ENCODE measurements at regions not wholly inside any gene's neighbourhood (a gene's known extent, or its start where the extent isn't known, plus 50 kb on each side); places are given as distances from the start of the nearest gene placed in this dataset.

DNA sequence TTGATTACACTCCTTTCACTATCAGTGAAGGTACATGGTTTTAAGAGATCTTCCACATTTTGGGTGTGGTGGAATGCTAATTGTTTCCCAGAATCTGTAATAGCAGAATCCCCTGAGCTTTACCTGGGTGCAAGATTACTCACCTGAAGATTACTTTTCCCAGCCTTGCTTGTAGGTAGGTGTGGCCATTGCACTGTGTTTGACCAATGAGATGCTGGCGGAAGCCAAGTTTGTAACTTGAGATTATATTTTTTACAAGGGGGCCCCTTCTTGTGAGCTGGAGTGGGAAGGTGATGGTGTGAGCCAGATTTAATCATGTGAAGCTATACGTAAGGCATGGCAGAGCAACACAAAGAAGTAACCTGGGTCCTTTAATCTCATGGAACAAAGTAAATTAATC lies 294.3 kb downstream of the TOX3 start:
- Histone ChIP-seq H3K79me2 (ENCODE audit: insufficient read depth, low read depth, low read length) (no peaks in the 10 kb centered on the region), H3K4me2 (ENCODE audit: low read length) (no peak overlapping the region), H4K20me1 (ENCODE audit: insufficient read depth, low read length) (no peaks in the 10 kb centered on the region), H2AFZ (ENCODE audit: low read length) (no peak overlapping the region), H3K9me3 (ENCODE audit: low read length) (no peaks in the 10 kb centered on the region), H3K36me3 (ENCODE audit: insufficient read depth, low read length) (no peaks in the 10 kb centered on the region), H3K9me2 (ENCODE audit: insufficient read depth, low read length) (no peaks in the 10 kb centered on the region), H3K27ac (ENCODE audit: low read depth, low read length, poor library complexity, severe bottlenecking) (no peak overlapping the region), H3K4me1 (ENCODE audit: insufficient read depth, low read length, poor library complexity, severe bottlenecking) (no peaks in the 10 kb centered on the region), H3K4me3 (ENCODE audit: low read depth, low read length, poor library complexity, severe bottlenecking) (no peak overlapping the region)
- intact Hi-C loops (cut with micrococcal nuclease; ENCODE audit: unreplicated experiment): no loop called here
- BruUV-seq (replicated peaks): no TSS peak
- CTCF ChIA-PET (ENCODE audit: unreplicated experiment): no interaction called here
- DNase-seq (ENCODE audit: low spot score): no peak
- TF ChIP-seq CTCF (conservative IDR thresholded peaks at IDR 0.05; ENCODE audit: low read length): no peak
- no peak for TF ChIP-seq EZH2phosphoT487 (IDR thresholded peaks at IDR 0.05; ENCODE audit: borderline replicate concordance, low read depth, low read length)
- POLR2A ChIA-PET: no interaction called here

DNA sequence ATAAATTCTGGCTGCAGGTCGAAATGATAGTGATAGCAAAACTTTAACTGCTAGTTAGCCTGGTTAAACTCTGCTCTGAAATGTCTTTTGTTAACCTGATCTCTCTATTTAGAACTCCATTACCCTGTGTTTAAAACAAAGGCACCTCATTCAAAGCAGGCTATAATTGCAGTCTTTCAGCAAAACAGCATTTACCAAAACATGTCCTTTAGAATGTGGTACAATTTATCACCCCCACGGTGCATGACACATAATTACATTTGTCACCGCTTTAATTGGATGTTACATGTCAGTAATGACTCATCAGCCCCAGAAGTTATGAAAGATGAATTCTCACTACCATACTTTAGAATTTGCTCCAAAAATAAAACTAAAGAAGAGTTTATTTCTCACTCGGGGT lies 295.4 kb downstream of the TOX3 start:
- no peak for DNase-seq (ENCODE audit: low spot score)
- CTCF ChIA-PET (ENCODE audit: unreplicated experiment): no interaction called here
- Histone ChIP-seq H3K79me2 (ENCODE audit: insufficient read depth, low read depth, low read length) (no peaks in the 10 kb centered on the region), H3K27ac (ENCODE audit: low read depth, low read length, poor library complexity, severe bottlenecking) (no peak overlapping the region), H3K4me3 (ENCODE audit: low read depth, low read length, poor library complexity, severe bottlenecking) (no peak overlapping the region), H4K20me1 (ENCODE audit: insufficient read depth, low read length) (no peaks in the 10 kb centered on the region), H3K9me2 (ENCODE audit: insufficient read depth, low read length) (no peaks in the 10 kb centered on the region), H3K9me3 (ENCODE audit: low read length) (no peaks in the 10 kb centered on the region), H2AFZ (ENCODE audit: low read length) (no peak overlapping the region), H3K4me1 (ENCODE audit: insufficient read depth, low read length, poor library complexity, severe bottlenecking) (no peaks in the 10 kb centered on the region), H3K4me2 (ENCODE audit: low read length) (no peak overlapping the region), H3K36me3 (ENCODE audit: insufficient read depth, low read length) (no peaks in the 10 kb centered on the region)
- no TSS peak for BruUV-seq (replicated peaks)
- intact Hi-C loops (cut with micrococcal nuclease; ENCODE audit: unreplicated experiment): no loop called here
- POLR2A ChIA-PET: no interaction called here
- no peak for TF ChIP-seq EZH2phosphoT487 (IDR thresholded peaks at IDR 0.05; ENCODE audit: borderline replicate concordance, low read depth, low read length)
- no peak for TF ChIP-seq CTCF (conservative IDR thresholded peaks at IDR 0.05; ENCODE audit: low read length)

- Histone ChIP-seq H2AFZ (ENCODE audit: low read length) (no peak overlapping the region), H3K9me2 (ENCODE audit: insufficient read depth, low read length) (no peaks in the 10 kb centered on the region), H4K20me1 (ENCODE audit: insufficient read depth, low read length) (no peaks in the 10 kb centered on the region), H3K9me3 (ENCODE audit: low read length) (no peaks in the 10 kb centered on the region), H3K27ac (ENCODE audit: low read depth, low read length, poor library complexity, severe bottlenecking) (no peak overlapping the region), H3K4me3 (ENCODE audit: low read depth, low read length, poor library complexity, severe bottlenecking) (no peak overlapping the region), H3K4me1 (ENCODE audit: insufficient read depth, low read length, poor library complexity, severe bottlenecking) (no peaks in the 10 kb centered on the region), H3K79me2 (ENCODE audit: insufficient read depth, low read depth, low read length) (no peaks in the 10 kb centered on the region), H3K4me2 (ENCODE audit: low read length) (no peak overlapping the region), H3K36me3 (ENCODE audit: insufficient read depth, low read length) (no peaks in the 10 kb centered on the region)
- POLR2A ChIA-PET: no interaction called here
- no TSS peak for BruUV-seq (replicated peaks)
- CTCF ChIA-PET (ENCODE audit: unreplicated experiment): no interaction called here
- TF ChIP-seq EZH2phosphoT487 (IDR thresholded peaks at IDR 0.05; ENCODE audit: borderline replicate concordance, low read depth, low read length) (no peak), CTCF (conservative IDR thresholded peaks at IDR 0.05; ENCODE audit: low read length) (no peak)
- DNase-seq (ENCODE audit: low spot score): no peak
- intact Hi-C loops (cut with micrococcal nuclease; ENCODE audit: unreplicated experiment): no loop called here
Measured at GRCh38 chr16:52247737-52248136, 299.2 kb downstream of the TOX3 start.

Data from OCI-LY7 (cell line).